Central memory CD8-positive, alpha-beta T cell (primary cell): ENCODE measurements at regions not wholly inside any gene's neighbourhood (a gene's known extent, or its start where the extent isn't known, plus 50 kb on each side); places are given as distances from the start of the nearest gene placed in this dataset.

Experiments used
- ATAC-seq: fragments of 150-1000 bp; cut with Tn5 transposase; replicated peaks from 2 replicates; pipeline ENCODE4 v1.10.0; 2022; ENCODE audit warnings: mild to moderate bottlenecking, moderate FRiP score, moderate number of reproducible peaks; ENCODE audit not compliant: poor library complexity, severe bottlenecking; ENCODE audit errors: extremely low read depth
- DNase-seq, 2 donors: peaks; one replicate each; pipeline ENCODE4 v3.0.0; 2021; ENCODE audit warnings: low spot score in 2 of 2
- H3K27ac Mint-ChIP-seq: one replicate; pipeline ENCODE4 v1.8.0; 2022; ENCODE audit warnings: low read depth, mild to moderate bottlenecking, moderate library complexity, mixed read lengths
- H3K27me3 Mint-ChIP-seq: one replicate; pipeline ENCODE4 v1.8.0; 2022; ENCODE audit warnings: mixed read lengths
- H3K36me3 Mint-ChIP-seq: one replicate; pipeline ENCODE4 v1.8.0; 2022; ENCODE audit warnings: mild to moderate bottlenecking, moderate library complexity, mixed read lengths; ENCODE audit not compliant: insufficient read depth
- H3K4me1 Mint-ChIP-seq: one replicate; pipeline ENCODE4 v1.8.0; 2022; ENCODE audit warnings: mixed read lengths
- H3K4me3 Mint-ChIP-seq: one replicate; pipeline ENCODE4 v1.8.0; 2022; ENCODE audit warnings: mild to moderate bottlenecking, moderate library complexity, mixed read lengths
- H3K9me3 Mint-ChIP-seq: one replicate; pipeline ENCODE4 v1.8.0; 2022; ENCODE audit warnings: mixed read lengths

DNA sequence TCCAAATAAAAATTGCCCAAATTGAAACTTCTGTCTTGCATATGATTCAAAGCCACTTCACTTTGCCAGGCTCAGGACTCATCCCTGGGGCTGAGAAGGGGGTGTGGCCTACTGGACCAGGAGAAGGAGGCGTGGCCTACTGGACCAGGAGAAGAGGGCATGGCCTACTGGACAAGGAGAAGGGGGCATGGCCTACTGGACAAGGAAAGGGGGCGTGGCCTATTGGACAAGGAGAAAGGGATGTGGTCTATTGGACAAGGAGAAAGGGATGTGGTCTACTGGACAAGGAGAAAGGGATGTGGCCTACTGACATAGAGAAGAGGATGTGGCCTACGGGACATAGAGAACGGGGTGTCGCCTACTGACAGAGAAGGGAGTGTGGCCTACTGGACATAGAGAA, 405.3 kb downstream of the RRAGC start:
- Mint-ChIP-seq H3K27ac (no peak overlapping the region), H3K9me3 (no peaks in the 10 kb centered on the region), H3K27me3 (peaks cover 60% of the 10 kb centered on the region), H3K4me3 (no peak overlapping the region), H3K4me1 (no peaks in the 10 kb centered on the region), H3K36me3 (no peaks in the 10 kb centered on the region)
- ATAC-seq (no peak), DNase-seq (no peak)

GRCh38 chr1:38452246-38452645, 405.7 kb upstream of the POU3F1 start:
- no peak overlapping the region for H3K27ac Mint-ChIP-seq
- H3K9me3 Mint-ChIP-seq, result no peaks in the 10 kb centered on the region
- H3K4me1 Mint-ChIP-seq, result no peaks in the 10 kb centered on the region
- no peak for ATAC-seq
- no peak overlapping the region for H3K4me3 Mint-ChIP-seq
- no peaks in the 10 kb centered on the region for H3K36me3 Mint-ChIP-seq
- DNase-seq, result no peak
- H3K27me3 Mint-ChIP-seq, result peaks cover 70% of the 10 kb centered on the region

GRCh38 chr1:38451541-38451993, 405.0 kb upstream of the POU3F1 start:
- Mint-ChIP-seq H3K4me1 (no peaks in the 10 kb centered on the region), H3K27me3 (peaks cover 70% of the 10 kb centered on the region), H3K36me3 (no peaks in the 10 kb centered on the region), H3K27ac (no peak overlapping the region), H3K4me3 (no peak overlapping the region), H3K9me3 (no peaks in the 10 kb centered on the region)
- DNase-seq (no peak), ATAC-seq (no peak)

GRCh38 chr1:38448893-38449292, 402.3 kb upstream of the POU3F1 start:
- Mint-ChIP-seq H3K27ac (no peak overlapping the region), H3K4me1 (no peaks in the 10 kb centered on the region), H3K4me3 (no peak overlapping the region), H3K27me3 (peaks cover 66% of the 10 kb centered on the region), H3K36me3 (no peaks in the 10 kb centered on the region), H3K9me3 (no peaks in the 10 kb centered on the region)
- DNase-seq (no peak), ATAC-seq (no peak)

GRCh38 chr1:38446936-38447335, 400.3 kb upstream of the POU3F1 start:
- H3K9me3 Mint-ChIP-seq, result no peaks in the 10 kb centered on the region
- no peaks in the 10 kb centered on the region for H3K36me3 Mint-ChIP-seq
- DNase-seq, result no peak
- H3K27ac Mint-ChIP-seq, result no peak overlapping the region
- no peaks in the 10 kb centered on the region for H3K4me1 Mint-ChIP-seq
- H3K4me3 Mint-ChIP-seq, result no peak overlapping the region
- ATAC-seq, result no peak
- H3K27me3 Mint-ChIP-seq, result peaks cover 76% of the 10 kb centered on the region

DNA sequence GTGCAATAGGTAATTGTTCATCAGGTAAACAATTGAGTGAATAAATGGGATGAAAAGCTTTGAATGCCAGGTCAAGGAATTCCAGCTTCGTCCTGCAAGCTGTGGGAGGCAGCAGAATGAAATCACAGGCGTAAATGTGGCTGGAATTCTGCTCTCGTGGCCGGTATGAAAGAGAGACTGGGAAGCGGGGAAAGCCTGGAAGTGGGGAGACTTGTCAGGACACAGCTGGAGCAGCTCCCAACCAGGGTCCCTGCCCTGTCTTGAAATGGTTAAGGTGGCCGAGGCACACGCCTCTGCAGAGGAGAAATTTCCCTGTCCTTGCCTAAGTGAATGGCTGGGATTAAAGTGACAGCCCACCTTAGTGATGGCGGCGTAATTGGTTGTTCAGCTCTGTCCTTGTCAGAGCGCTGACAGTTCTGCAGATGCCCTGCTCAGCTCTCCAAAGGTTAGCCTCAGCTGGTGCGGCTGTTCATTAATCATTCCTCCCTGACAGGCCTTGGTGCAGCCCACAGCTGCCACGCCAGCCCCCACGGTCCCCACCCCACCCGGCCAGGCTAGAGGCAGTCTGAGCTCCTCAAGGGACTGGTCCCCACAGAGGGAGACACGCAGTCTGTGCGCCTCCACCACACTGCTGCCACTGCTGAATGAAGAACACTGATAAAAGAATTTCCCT, 398.3 kb upstream of the POU3F1 start:
- Mint-ChIP-seq H3K27me3 (peaks cover 88% of the 10 kb centered on the region), H3K36me3 (no peaks in the 10 kb centered on the region), H3K4me3 (no peak overlapping the region), H3K27ac (no peak overlapping the region), H3K9me3 (peaks cover 14% of the 10 kb centered on the region), H3K4me1 (no peaks in the 10 kb centered on the region)
- DNase-seq (no peak), ATAC-seq (no peak)

GRCh38 chr1:38444311-38444710, 397.7 kb upstream of the POU3F1 start:
- Mint-ChIP-seq H3K27me3 (peaks cover 94% of the 10 kb centered on the region), H3K36me3 (no peaks in the 10 kb centered on the region), H3K27ac (no peak overlapping the region), H3K9me3 (peaks cover 14% of the 10 kb centered on the region), H3K4me3 (no peak overlapping the region), H3K4me1 (no peaks in the 10 kb centered on the region)
- ATAC-seq (no peak), DNase-seq (no peak)

GRCh38 chr1:38440402-38440801, 393.8 kb upstream of the POU3F1 start:
- H3K36me3 Mint-ChIP-seq, result no peaks in the 10 kb centered on the region

DNA sequence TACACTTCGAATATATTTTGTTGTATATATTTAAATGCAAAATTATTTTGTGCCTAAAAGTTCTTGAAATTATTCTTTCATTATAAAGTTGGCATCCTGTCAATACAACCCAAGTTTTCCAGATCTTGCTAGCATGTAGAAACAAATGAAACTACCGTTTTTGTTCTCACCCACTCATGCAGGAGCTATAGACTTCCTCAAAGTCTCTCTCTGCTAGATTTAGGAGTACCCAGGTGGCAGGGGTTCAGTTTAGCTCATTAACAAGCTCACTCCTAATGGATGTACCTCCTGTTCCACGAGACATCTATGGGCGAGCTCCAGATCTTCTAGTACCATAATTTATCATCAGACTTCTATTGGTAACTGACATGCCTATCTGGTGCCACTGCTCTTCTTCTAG, 390.2 kb upstream of the POU3F1 start:
- no peaks in the 10 kb centered on the region for H3K4me1 Mint-ChIP-seq
- ATAC-seq, result no peak
- DNase-seq, result no peak
- no peak overlapping the region for H3K27ac Mint-ChIP-seq
- peaks cover 13% of the 10 kb centered on the region for H3K9me3 Mint-ChIP-seq
- H3K27me3 Mint-ChIP-seq, result peaks cover 74% of the 10 kb centered on the region
- no peaks in the 10 kb centered on the region for H3K36me3 Mint-ChIP-seq
- H3K4me3 Mint-ChIP-seq, result no peak overlapping the region

More at GRCh38 chr1:38440402-38440801, 393.8 kb upstream of the POU3F1 start:
- Mint-ChIP-seq H3K4me3 (no peak overlapping the region), H3K4me1 (no peaks in the 10 kb centered on the region), H3K27me3 (peaks cover 90% of the 10 kb centered on the region), H3K9me3 (peaks cover 14% of the 10 kb centered on the region), H3K27ac (no peak overlapping the region)
- ATAC-seq (no peak), DNase-seq (no peak)

DNA sequence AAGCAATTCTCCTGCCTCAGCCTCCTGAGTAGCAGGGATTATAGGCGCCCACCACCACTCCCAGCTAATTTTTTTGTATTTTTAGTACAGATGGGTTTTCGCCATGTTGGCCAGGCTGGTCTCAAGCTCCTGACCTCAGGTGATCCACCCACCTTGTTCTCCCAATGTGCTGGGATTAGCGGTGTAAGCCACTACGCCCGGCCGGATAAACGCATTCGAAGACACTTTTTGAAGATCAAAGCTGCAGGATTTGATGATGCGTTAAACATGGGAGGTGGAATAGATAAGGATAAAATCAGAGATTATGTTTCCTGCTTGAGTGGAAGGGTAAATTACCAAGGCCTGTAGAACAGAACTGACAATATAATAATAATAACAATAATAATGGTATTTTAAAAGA, 389.4 kb upstream of the POU3F1 start:
- no peak for DNase-seq
- H3K4me3 Mint-ChIP-seq, result no peak overlapping the region
- no peaks in the 10 kb centered on the region for H3K4me1 Mint-ChIP-seq
- no peaks in the 10 kb centered on the region for H3K36me3 Mint-ChIP-seq
- peaks cover 67% of the 10 kb centered on the region for H3K27me3 Mint-ChIP-seq
- H3K27ac Mint-ChIP-seq, result no peak overlapping the region
- H3K9me3 Mint-ChIP-seq, result peaks cover 6% of the 10 kb centered on the region
- ATAC-seq, result no peak

DNA sequence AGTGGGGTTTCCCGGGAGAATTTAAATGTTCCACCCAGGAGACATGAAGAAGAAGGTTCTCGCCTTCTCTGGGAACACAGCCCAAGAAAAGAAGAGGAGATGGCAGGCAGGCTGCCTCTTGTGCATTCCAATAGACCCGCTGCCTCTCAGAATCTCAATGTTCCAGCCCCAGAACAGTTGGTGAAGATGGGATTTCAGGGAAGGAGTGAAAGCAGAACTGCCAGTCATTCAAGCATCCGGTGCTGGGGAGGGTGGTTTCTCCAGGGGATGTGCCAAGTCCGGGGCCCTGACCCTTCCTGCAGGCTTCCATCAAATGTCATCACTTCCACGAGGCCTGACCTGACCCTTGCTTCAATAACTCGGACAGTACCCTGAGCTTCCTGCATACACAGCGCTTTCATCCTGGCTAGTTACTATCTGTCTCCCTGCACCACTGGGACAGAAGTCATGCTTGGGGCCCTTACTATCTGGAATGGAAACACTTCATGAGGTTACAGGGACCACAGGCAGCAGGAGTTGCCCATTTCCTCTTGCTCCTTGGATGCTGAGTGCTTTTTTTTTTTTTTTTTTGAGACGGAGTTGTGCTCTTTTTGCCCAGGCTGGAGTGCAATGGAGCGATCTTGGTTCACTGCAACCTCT, 386.6 kb upstream of the POU3F1 start:
- Mint-ChIP-seq H3K27ac (no peak overlapping the region), H3K36me3 (no peaks in the 10 kb centered on the region), H3K9me3 (no peaks in the 10 kb centered on the region), H3K27me3 (peaks cover 39% of the 10 kb centered on the region), H3K4me1 (no peaks in the 10 kb centered on the region), H3K4me3 (no peak overlapping the region)
- no peak for ATAC-seq
- DNase-seq, result no peak

- no peaks in the 10 kb centered on the region for H3K9me3 Mint-ChIP-seq
- no peaks in the 10 kb centered on the region for H3K4me1 Mint-ChIP-seq
- peaks cover 24% of the 10 kb centered on the region for H3K27me3 Mint-ChIP-seq
- no peak overlapping the region for H3K27ac Mint-ChIP-seq
- ATAC-seq, result no peak
- DNase-seq, result no peak
- H3K36me3 Mint-ChIP-seq, result no peaks in the 10 kb centered on the region
- no peak overlapping the region for H3K4me3 Mint-ChIP-seq
These were observed 385.2 kb upstream of the POU3F1 start for GRCh38 chr1:38431535-38432376.

DNA sequence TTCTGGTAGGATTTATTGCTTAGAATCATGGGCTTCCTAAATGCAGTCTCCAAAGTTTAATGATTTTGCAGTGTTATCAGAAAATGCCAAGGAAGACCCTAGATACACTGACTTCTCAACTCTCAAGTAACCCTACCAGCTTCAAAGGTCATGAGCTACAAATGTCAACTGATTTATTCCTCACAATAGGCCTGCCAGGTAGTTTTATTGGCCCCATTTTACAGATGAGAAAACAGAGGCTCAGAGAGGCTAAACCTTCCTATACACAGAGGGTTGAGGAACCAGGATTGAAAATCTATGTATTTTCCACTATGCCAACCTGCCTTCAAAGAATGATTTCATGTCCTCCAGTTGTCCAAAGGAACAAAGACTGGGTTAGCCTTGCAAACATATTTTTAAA, 384.4 kb upstream of the POU3F1 start:
- Mint-ChIP-seq H3K27ac (no peak overlapping the region), H3K4me1 (no peaks in the 10 kb centered on the region), H3K9me3 (no peaks in the 10 kb centered on the region), H3K4me3 (no peak overlapping the region), H3K36me3 (no peaks in the 10 kb centered on the region), H3K27me3 (peaks cover 22% of the 10 kb centered on the region)
- DNase-seq (no peak), ATAC-seq (no peak)
